Prostate gland (tissue), 2 donors: ENCODE measurements at regions not wholly inside any gene's neighbourhood (a gene's known extent, or its start where the extent isn't known, plus 50 kb on each side); places are given as distances from the start of the nearest gene placed in this dataset.

Experiments used
- DNase-seq: peaks from one replicate; pipeline ENCODE4 v3.0.0-alpha.2; 2019; ENCODE audit warnings: low spot score
- H3K27ac ChIP-seq, 2 donors: fragments of 200-600 bp; sonication (generic); 2 replicates each; pipeline ENCODE4 v1.5.1; 2017 to 2019
- H3K27me3 ChIP-seq: fragments of 200-600 bp; sonication (generic); replicated peaks from 2 replicates; pipeline ENCODE4 v1.5.1; 2019; ENCODE audit not compliant: insufficient read depth
- H3K36me3 ChIP-seq, 2 donors: fragments of 200-600 bp; sonication (generic); 1 replicate in 1 of 2; 2 replicates in 1 of 2; pipeline versions ENCODE4 v1.5.1 to v1.8.1; 2017 to 2019
- H3K4me1 ChIP-seq: fragments of 200-600 bp; sonication (generic); replicated peaks from 2 replicates; pipeline ENCODE4 v1.5.1; 2019
- H3K4me3 ChIP-seq, 2 donors: fragments of 200-600 bp; sonication (generic); 2 replicates each; pipeline ENCODE4 v1.5.1; 2017 to 2019
- H3K9me3 ChIP-seq: fragments of 200-600 bp; sonication (generic); 2 replicates; pipeline ENCODE4 v1.5.1; 2017
- POLR2A ChIP-seq: fragments of 450-650 bp; IDR thresholded peaks from one replicate; pipeline ENCODE4 v1.6.1; 2016; ENCODE audit warnings: antibody characterized with exemption, mild to moderate bottlenecking
- POLR2AphosphoS5 ChIP-seq: sonication (generic); formaldehyde crosslinking; IDR thresholded peaks from one replicate; pipeline ENCODE4 v1.6.1; 2017; ENCODE audit warnings: antibody characterized with exemption
- WGBS: methylation state at CpG from one replicate; pipeline ENCODE4 v1.1.5; 2018; 5-methylcytosine and 5-hydroxymethylcytosine counted together
- intact Hi-C: fragments of 100-400 bp; cut with DNase I; formaldehyde crosslinking; loops from one replicate; pipeline ENCODE4 v1.14.2; 2022
- TF ChIP-seq, protein P1 (sequence below), 4 experiments: fragments of 200-600 bp in 2 of 4; fragments of 450-650 bp in 2 of 4; sonication (generic) in 2 of 4; IDR thresholded peaks; 1 replicate in 3 of 4; 2 replicates in 1 of 4; pipeline ENCODE4 v1.5.1; 2016 to 2019; ENCODE audit warnings: antibody characterized with exemption in 4 of 4, mild to moderate bottlenecking in 2 of 4, moderate library complexity in 2 of 4

GRCh38 chr1:30527511-30528140 is 195.8 kb downstream of the MATN1 start:
- intact Hi-C loops, result loop anchor here (10.0 kb wide), 1 partner anchor 1293 kb away; the partner anchor contains the start of genes MECR and PTPRU
- TF ChIP-seq POLR2AphosphoS5, result no peak
- TF ChIP-seq, protein P1, sequence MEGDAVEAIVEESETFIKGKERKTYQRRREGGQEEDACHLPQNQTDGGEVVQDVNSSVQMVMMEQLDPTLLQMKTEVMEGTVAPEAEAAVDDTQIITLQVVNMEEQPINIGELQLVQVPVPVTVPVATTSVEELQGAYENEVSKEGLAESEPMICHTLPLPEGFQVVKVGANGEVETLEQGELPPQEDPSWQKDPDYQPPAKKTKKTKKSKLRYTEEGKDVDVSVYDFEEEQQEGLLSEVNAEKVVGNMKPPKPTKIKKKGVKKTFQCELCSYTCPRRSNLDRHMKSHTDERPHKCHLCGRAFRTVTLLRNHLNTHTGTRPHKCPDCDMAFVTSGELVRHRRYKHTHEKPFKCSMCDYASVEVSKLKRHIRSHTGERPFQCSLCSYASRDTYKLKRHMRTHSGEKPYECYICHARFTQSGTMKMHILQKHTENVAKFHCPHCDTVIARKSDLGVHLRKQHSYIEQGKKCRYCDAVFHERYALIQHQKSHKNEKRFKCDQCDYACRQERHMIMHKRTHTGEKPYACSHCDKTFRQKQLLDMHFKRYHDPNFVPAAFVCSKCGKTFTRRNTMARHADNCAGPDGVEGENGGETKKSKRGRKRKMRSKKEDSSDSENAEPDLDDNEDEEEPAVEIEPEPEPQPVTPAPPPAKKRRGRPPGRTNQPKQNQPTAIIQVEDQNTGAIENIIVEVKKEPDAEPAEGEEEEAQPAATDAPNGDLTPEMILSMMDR (IDR thresholded peaks at IDR 0.05), result no peak
- TF ChIP-seq POLR2A, result no peak
- Histone ChIP-seq H3K27ac (no peak overlapping the region), H3K36me3 (no peaks in the 10 kb centered on the region), H3K27me3 (no peaks in the 10 kb centered on the region), H3K9me3 (no peaks in the 10 kb centered on the region), H3K4me1 (no peaks in the 10 kb centered on the region), H3K4me3 (no peak overlapping the region)
- 62% methylated on average over 13 of the region's 13 CpGs for WGBS
- no peak for DNase-seq

DNA sequence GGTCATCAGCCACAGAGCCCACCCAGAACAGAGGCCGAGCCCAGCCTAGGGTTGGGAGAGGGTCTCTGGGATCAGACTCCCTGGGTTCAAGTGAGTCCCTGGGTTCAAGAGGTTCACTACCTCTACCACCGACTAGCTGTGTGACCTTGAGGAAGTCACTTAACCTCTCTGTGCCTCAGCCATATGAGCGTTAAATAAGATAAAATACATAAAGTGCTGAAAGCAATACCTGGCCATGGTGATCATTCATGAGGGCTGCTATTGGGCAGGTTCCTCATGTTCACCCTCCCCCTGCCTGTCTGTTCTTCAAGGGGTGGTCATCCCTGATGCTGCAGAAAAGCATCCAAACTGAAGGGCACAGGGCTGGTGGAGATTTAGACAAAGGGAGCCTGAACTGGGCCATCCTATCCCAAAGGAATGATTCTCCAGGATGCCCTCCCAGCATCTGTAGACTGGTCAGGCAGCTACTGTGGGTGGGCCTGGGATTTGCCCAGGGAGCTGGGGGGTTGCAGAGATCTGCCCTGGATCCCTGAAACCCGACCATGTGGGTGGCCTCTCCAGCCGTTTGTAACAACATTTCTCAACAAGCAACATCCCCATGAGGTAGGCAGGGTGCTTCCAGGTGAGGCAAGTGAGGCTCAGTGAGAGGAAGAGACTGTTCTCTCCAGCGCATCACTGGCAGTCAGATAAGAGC is 196.6 kb downstream of the MATN1 start:
- H3K9me3 ChIP-seq, result no peaks in the 10 kb centered on the region
- H3K36me3 ChIP-seq, result no peaks in the 10 kb centered on the region
- no peak overlapping the region for H3K27ac ChIP-seq
- TF ChIP-seq POLR2A (no peak), POLR2AphosphoS5 (no peak)
- TF ChIP-seq, protein P1 (IDR thresholded peaks at IDR 0.05), result no peak
- no peaks in the 10 kb centered on the region for H3K27me3 ChIP-seq
- no peak for DNase-seq
- WGBS, result 52% methylated on average over 6 of the region's 6 CpGs
- no peak overlapping the region for H3K4me3 ChIP-seq
- no peaks in the 10 kb centered on the region for H3K4me1 ChIP-seq
- intact Hi-C loops, result loop anchor here (10.0 kb wide), 1 partner anchor 1292 kb away; the partner anchor contains the start of genes MECR and PTPRU

DNA sequence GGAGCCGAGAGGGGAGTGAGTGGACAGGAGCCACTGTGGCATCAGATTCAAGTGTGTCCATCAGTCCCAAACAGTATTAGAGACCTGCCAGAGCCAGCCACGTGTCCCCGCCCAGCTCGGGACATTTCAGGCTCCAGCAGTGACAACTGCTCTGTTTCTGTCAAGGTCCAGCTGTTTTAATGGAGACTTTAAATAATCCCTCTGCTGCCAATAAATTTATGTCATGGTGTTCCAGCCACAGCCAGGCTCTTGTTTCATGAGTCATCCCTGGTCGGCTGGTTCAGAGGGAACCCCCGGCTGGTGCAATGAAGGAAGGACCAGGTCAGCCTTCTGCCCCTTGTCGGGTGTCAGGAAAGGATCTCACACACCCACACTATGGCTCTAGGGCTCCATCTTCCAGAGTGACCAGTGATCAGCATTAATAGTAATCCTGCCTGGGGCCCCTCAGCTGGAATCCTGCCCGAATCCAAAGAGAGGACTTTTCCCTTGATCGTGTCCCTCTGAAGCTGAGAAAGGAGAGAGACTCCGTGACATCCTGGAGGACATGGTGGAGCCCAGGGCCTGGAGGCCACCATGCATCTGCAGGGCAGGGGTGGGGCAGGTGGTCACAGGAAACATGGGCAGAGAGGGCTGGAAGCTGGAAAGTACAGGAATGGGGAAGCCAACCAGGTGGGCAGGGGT is 197.3 kb downstream of the MATN1 start:
- H3K27me3 ChIP-seq, result no peaks in the 10 kb centered on the region
- no peak for DNase-seq
- H3K4me1 ChIP-seq, result no peaks in the 10 kb centered on the region
- no peaks in the 10 kb centered on the region for H3K9me3 ChIP-seq
- 20% methylated on average over 10 of the region's 10 CpGs for WGBS
- no peaks in the 10 kb centered on the region for H3K36me3 ChIP-seq
- H3K4me3 ChIP-seq, result no peak overlapping the region
- TF ChIP-seq POLR2A (no peak), POLR2AphosphoS5 (peak; percentile 36)
- TF ChIP-seq, protein P1 (IDR thresholded peaks at IDR 0.05), result no peak
- no peak overlapping the region for H3K27ac ChIP-seq
- intact Hi-C loops, result loop anchor here (10.0 kb wide), 1 partner anchor 1291 kb away; the partner anchor contains the start of genes MECR and PTPRU

- Histone ChIP-seq H3K36me3 (no peaks in the 10 kb centered on the region), H3K4me3 (no peak overlapping the region), H3K27me3 (no peaks in the 10 kb centered on the region), H3K9me3 (no peaks in the 10 kb centered on the region), H3K4me1 (no peaks in the 10 kb centered on the region), H3K27ac (no peak overlapping the region)
- TF ChIP-seq POLR2A (no peak), POLR2AphosphoS5 (no peak)
- TF ChIP-seq, protein P1 (IDR thresholded peaks at IDR 0.05), result no peak
- no peak for DNase-seq
- intact Hi-C loops, result loop anchor here (10.0 kb wide), 1 partner anchor 1291 kb away; the partner anchor contains the start of genes MECR and PTPRU
- WGBS, result 76% methylated on average over 4 of the region's 4 CpGs
These were observed 197.8 kb downstream of the MATN1 start for GRCh38 chr1:30525631-30525970.
